ENCODE measurements at regions not wholly inside any gene's neighbourhood (a gene's known extent, or its start where the extent isn't known, plus 50 kb on each side); places are given as distances from the start of the nearest gene placed in this dataset.

DNA sequence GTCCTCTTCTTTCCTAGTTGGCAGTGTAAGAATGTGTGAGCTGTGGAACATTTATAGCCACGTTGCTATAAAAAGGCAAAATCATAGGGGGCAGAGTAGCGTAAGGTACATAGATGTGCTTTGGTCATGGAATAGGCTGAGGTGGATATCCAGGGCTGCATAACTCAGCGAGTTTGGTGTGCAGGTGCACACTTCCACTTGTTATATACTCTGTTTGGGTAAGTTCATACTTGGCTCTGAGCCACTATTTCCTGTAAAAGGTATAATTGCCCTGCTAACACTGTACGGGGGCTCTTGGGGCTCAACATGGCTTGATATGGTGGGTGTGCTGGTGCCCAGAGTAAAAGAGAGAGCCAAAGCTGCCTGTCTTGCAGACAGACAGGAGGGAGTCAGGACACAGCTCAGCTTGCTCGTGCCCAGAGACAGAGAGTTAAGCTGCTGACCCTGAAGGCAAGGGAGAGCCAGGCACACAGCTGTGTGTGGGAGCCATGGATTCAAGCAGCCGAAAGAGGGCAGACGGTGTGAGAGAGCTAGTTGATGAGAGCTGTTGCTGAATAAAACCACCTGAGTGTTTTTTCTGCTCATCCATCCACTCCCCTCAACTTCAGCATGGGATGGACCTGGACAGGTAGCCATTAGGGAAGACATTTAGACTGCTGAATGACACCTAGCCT is 126.7 kb downstream of the DKK1 start:
- TF ChIP-seq POLR2A (IDR thresholded peaks at IDR 0.05) (no peak), EP300 (IDR thresholded peaks at IDR 0.05) (no peak)
- TF ChIP-seq, protein P1, sequence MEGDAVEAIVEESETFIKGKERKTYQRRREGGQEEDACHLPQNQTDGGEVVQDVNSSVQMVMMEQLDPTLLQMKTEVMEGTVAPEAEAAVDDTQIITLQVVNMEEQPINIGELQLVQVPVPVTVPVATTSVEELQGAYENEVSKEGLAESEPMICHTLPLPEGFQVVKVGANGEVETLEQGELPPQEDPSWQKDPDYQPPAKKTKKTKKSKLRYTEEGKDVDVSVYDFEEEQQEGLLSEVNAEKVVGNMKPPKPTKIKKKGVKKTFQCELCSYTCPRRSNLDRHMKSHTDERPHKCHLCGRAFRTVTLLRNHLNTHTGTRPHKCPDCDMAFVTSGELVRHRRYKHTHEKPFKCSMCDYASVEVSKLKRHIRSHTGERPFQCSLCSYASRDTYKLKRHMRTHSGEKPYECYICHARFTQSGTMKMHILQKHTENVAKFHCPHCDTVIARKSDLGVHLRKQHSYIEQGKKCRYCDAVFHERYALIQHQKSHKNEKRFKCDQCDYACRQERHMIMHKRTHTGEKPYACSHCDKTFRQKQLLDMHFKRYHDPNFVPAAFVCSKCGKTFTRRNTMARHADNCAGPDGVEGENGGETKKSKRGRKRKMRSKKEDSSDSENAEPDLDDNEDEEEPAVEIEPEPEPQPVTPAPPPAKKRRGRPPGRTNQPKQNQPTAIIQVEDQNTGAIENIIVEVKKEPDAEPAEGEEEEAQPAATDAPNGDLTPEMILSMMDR (IDR thresholded peaks at IDR 0.05) = no peak
